Gastrocnemius medialis (tissue), 4 donors: ENCODE measurements at regions not wholly inside any gene's neighbourhood (a gene's known extent, or its start where the extent isn't known, plus 50 kb on each side); places are given as distances from the start of the nearest gene placed in this dataset.

ENCODE experiments used
- ATAC-seq, 2 donors: fragments of 150-250 bp; one replicate each; pipeline ENCODE4 v1.9.1; 2016
- DNase-seq, 2 donors: peaks; one replicate each; pipeline ENCODE4 v3.0.0-alpha.2; 2019
- H3K27ac ChIP-seq, 4 donors: fragments of 200-600 bp; sonication (generic); 1 replicate in 1 of 4; 2 replicates in 3 of 4; pipeline ENCODE4 v1.5.1; 2016 to 2018; ENCODE audit warnings: mild to moderate bottlenecking in 2 of 4, moderate library complexity in 1 of 4
- H3K27me3 ChIP-seq, 3 donors: fragments of 200-600 bp; sonication (generic) in 2 of 3; 1 replicate in 1 of 3; 2 replicates in 2 of 3; pipeline versions ENCODE4 v1.5.1 to v1.6.0; 2016 to 2019; ENCODE audit warnings: mild to moderate bottlenecking in 1 of 3, moderate library complexity in 1 of 3
- H3K36me3 ChIP-seq, 2 donors: fragments of 200-600 bp; sonication (generic) in 1 of 2; one replicate each; pipeline ENCODE4 v1.5.1; 2017 to 2018
- H3K4me1 ChIP-seq, 2 donors: fragments of 200-600 bp; sonication (generic) in 1 of 2; one replicate each; pipeline ENCODE4 v1.5.1; 2016 to 2017; ENCODE audit warnings: mild to moderate bottlenecking in 2 of 2
- H3K4me3 ChIP-seq, 4 donors: fragments of 200-600 bp; sonication (generic) in 3 of 4; 1 replicate in 1 of 4; 2 replicates in 3 of 4; pipeline ENCODE4 v1.5.1; 2016 to 2019; ENCODE audit warnings: mild to moderate bottlenecking in 2 of 4
- H3K9me3 ChIP-seq, 3 donors: fragments of 200-600 bp; sonication (generic) in 2 of 3; 1 replicate in 1 of 3; 2 replicates in 2 of 3; pipeline ENCODE4 v1.5.1; 2016 to 2019
- CTCF ChIP-seq, 5 experiments: fragments of 450-650 bp in 3 of 5; fragments of 200-600 bp in 2 of 5; sonication (generic) in 2 of 5; IDR thresholded peaks in 4 of 5; conservative IDR thresholded peaks in 1 of 5; 1 replicate in 4 of 5; 2 replicates in 1 of 5; pipeline ENCODE4 v1.5.1; 2016 to 2019; ENCODE audit warnings: antibody characterized with exemption in 5 of 5, mild to moderate bottlenecking in 3 of 5, moderate library complexity in 3 of 5
- POLR2A ChIP-seq, 2 donors: fragments of 450-650 bp; IDR thresholded peaks; one replicate each; pipeline ENCODE4 v1.6.1; 2017; ENCODE audit warnings: antibody characterized with exemption in 2 of 2, mild to moderate bottlenecking in 2 of 2, moderate library complexity in 2 of 2
- in situ Hi-C, 4 donors: fragments of 200-750 bp; cut with MboI; loops; one replicate each; pipeline versions ENCODE4 v1.15.0 to v1.8.0; 2017; ENCODE audit warnings: low sequenced_read_pairs in 4 of 4
- intact Hi-C: fragments of 100-400 bp; cut with DNase I; formaldehyde crosslinking; loops from one replicate; pipeline ENCODE4 v1.15.1; 2023; ENCODE audit warnings: low total_unique reads

GRCh38 chr1:78830321-78830720 is 176.2 kb downstream of the ADGRL4 start:
- H3K27ac ChIP-seq, result no peak overlapping the region
- intact Hi-C loops, result no loop called here
- H3K27me3 ChIP-seq, result no peaks in the 10 kb centered on the region
- ATAC-seq (no peak), DNase-seq (no peak)
- TF ChIP-seq POLR2A (IDR thresholded peaks at IDR 0.05), result no peak
- no peak for TF ChIP-seq CTCF (IDR thresholded peaks at IDR 0.05 in 4 of 5, conservative IDR thresholded peaks at IDR 0.05 in 1 of 5)
- no peak overlapping the region for H3K4me3 ChIP-seq
- H3K4me1 ChIP-seq, result no peaks in the 10 kb centered on the region
- no peaks in the 10 kb centered on the region for H3K9me3 ChIP-seq
- H3K36me3 ChIP-seq, result no peaks in the 10 kb centered on the region
- in situ Hi-C loops, result no loop called here

DNA sequence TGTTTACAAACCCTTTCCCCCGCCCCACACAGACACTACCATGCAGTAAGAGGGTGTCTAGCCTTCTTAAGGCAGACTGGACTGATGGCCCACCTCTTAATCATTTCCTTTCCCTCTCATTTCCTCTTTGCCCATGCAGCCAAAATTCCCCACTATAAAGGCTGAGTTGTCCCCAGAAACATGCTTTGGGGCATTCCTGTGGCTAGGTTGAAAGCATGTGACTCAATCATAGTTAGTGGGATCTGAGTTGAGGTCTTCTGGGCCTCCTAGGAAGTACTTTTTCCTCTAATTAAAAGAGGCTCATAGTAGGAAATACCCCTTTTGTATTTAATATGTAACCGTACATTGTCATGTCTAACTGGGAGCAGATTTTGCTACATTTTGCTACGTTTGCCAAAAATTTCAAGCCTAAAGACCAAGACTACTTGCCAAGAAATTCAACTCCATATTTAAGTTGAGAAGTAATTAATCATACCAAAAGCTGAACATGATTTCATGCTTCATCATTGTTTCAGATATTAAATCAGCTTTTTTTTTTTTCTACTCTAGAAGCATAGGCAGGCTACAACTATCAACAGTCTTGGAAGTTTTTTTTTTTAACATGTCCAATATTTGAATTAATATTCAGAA is 174.7 kb downstream of the ADGRL4 start:
- Histone ChIP-seq H3K9me3 (no peaks in the 10 kb centered on the region), H3K4me3 (no peak overlapping the region), H3K4me1 (no peaks in the 10 kb centered on the region), H3K27ac (no peak overlapping the region), H3K27me3 (no peaks in the 10 kb centered on the region), H3K36me3 (no peaks in the 10 kb centered on the region)
- ATAC-seq (no peak), DNase-seq (no peak)
- intact Hi-C loops, result no loop called here
- no peak for TF ChIP-seq CTCF (IDR thresholded peaks at IDR 0.05 in 4 of 5, conservative IDR thresholded peaks at IDR 0.05 in 1 of 5)
- no peak for TF ChIP-seq POLR2A (IDR thresholded peaks at IDR 0.05)
- in situ Hi-C loops, result no loop called here

GRCh38 chr1:78833491-78833890 is 173.0 kb downstream of the ADGRL4 start:
- no peaks in the 10 kb centered on the region for H3K9me3 ChIP-seq
- no peak overlapping the region for H3K27ac ChIP-seq
- H3K4me1 ChIP-seq, result no peaks in the 10 kb centered on the region
- in situ Hi-C loops, result no loop called here
- H3K4me3 ChIP-seq, result no peak overlapping the region
- TF ChIP-seq CTCF (IDR thresholded peaks at IDR 0.05 in 4 of 5, conservative IDR thresholded peaks at IDR 0.05 in 1 of 5) (no peak), POLR2A (IDR thresholded peaks at IDR 0.05) (no peak)
- ATAC-seq (no peak), DNase-seq (no peak)
- intact Hi-C loops, result no loop called here
- H3K36me3 ChIP-seq, result no peaks in the 10 kb centered on the region
- H3K27me3 ChIP-seq, result no peaks in the 10 kb centered on the region

DNA sequence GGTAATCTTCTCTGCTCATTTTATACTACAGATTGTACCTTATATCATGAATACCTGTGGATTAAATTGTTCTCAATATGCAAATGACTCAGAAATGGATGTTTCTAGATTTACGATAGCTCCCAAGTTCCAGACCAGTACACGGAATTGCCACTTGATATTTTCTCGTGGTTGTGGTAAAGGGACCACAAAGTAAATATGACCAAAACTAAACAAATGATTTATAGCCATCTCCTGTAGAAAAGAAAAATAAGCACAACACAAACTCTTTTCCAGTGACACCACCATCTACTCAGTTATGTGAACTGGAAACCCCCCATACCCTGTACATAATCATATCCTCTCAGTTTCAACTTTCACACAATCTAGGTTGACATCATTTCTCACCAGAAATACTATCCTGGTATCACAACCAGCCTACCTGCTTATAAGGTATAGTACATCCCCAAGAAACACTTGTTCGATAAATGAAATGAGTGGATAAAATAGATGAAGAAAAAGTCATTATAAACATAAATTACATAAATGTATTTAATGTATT is 172.3 kb downstream of the ADGRL4 start:
- TF ChIP-seq CTCF (IDR thresholded peaks at IDR 0.05 in 4 of 5, conservative IDR thresholded peaks at IDR 0.05 in 1 of 5) (no peak), POLR2A (IDR thresholded peaks at IDR 0.05) (no peak)
- in situ Hi-C loops, result no loop called here
- Histone ChIP-seq H3K4me1 (no peaks in the 10 kb centered on the region), H3K36me3 (no peaks in the 10 kb centered on the region), H3K9me3 (no peaks in the 10 kb centered on the region), H3K27ac (no peak overlapping the region), H3K27me3 (no peaks in the 10 kb centered on the region), H3K4me3 (no peak overlapping the region)
- ATAC-seq (no peak), DNase-seq (no peak)
- intact Hi-C loops, result no loop called here

- no peak overlapping the region for H3K4me3 ChIP-seq
- no peak overlapping the region for H3K27ac ChIP-seq
- ATAC-seq (no peak), DNase-seq (no peak)
- TF ChIP-seq POLR2A (IDR thresholded peaks at IDR 0.05), result no peak
- no peak for TF ChIP-seq CTCF (IDR thresholded peaks at IDR 0.05 in 4 of 5, conservative IDR thresholded peaks at IDR 0.05 in 1 of 5)
- no peaks in the 10 kb centered on the region for H3K27me3 ChIP-seq
- no peaks in the 10 kb centered on the region for H3K36me3 ChIP-seq
- H3K9me3 ChIP-seq, result no peaks in the 10 kb centered on the region
- in situ Hi-C loops (no loop called here), intact Hi-C loops (loop anchor here (5.0 kb wide), 1 partner anchor 361 kb away; no protein-coding TSS in a partner anchor)
- H3K4me1 ChIP-seq, result no peaks in the 10 kb centered on the region
Measured at GRCh38 chr1:78836726-78837125, 169.8 kb downstream of the ADGRL4 start.
